IMR-90 (cell line): ENCODE measurements at regions not wholly inside any gene's neighbourhood (a gene's known extent, or its start where the extent isn't known, plus 50 kb on each side); places are given as distances from the start of the nearest gene placed in this dataset.

Experiments used
- ATAC-seq: fragments of 200-7000 bp; cut with Tn5 transposase; 2 replicates; pipeline ENCODE4 v1.9.1; 2020; ENCODE audit warnings: low read depth, mild to moderate bottlenecking, moderate library complexity
- BruUV-seq: library from RNA; stranded (reverse); fragments of 400-500 nt; replicated peaks from 2 replicates; lab custom pipeline; 2021; lab: Mats Ljungman, UMichigan
- CTCF ChIA-PET: fragments of 300-600 bp; formaldehyde crosslinking; extraction: SDS; loops from one replicate; lab custom pipeline; 2021; ENCODE audit warnings: antibody characterized with exemption; lab: Yijun Ruan, JAX
- POLR2A ChIA-PET: fragments of 300-600 bp; sonication (Branson Sonifier 250); formaldehyde crosslinking; loops from one replicate; lab custom pipeline; 2022; ENCODE audit warnings: antibody characterized with exemption; ENCODE audit not compliant: unreplicated experiment; lab: Charles Lee
- DNase-seq: peaks from one replicate; pipeline ENCODE4 v3.0.0; 2013
- H2AFZ ChIP-seq: replicated peaks from 2 replicates; pipeline ENCODE3; 2013; ENCODE audit warnings: low read length, mild to moderate bottlenecking; ENCODE audit not compliant: poor library complexity
- H2AK5ac ChIP-seq: 2 replicates; pipeline ENCODE4 v1.6.1; 2013; ENCODE audit warnings: low read depth, low read length, inconsistent platforms
- H2AK9ac ChIP-seq: replicated peaks from 2 replicates; pipeline ENCODE3; 2013; ENCODE audit warnings: mild to moderate bottlenecking, low read depth, low read length, moderate library complexity; ENCODE audit not compliant: poor library complexity
- H2BK120ac ChIP-seq: 2 replicates; pipeline ENCODE4 v1.6.1; 2013; ENCODE audit warnings: low read depth, low read length, inconsistent platforms
- H2BK15ac ChIP-seq: 3 replicates; pipeline ENCODE4 v1.6.1; 2013; ENCODE audit warnings: low read depth, low read length, inconsistent platforms
- H2BK20ac ChIP-seq: 2 replicates; pipeline ENCODE4 v1.6.1; 2013; ENCODE audit warnings: low read depth, mild to moderate bottlenecking, inconsistent platforms, low read length, moderate library complexity
- H2BK5ac ChIP-seq: 2 replicates; pipeline ENCODE4 v1.6.1; 2013; ENCODE audit warnings: mild to moderate bottlenecking, low read depth, low read length, inconsistent platforms; ENCODE audit not compliant: poor library complexity, severe bottlenecking
- H3K14ac ChIP-seq: replicated peaks from 2 replicates; pipeline ENCODE4 v1.6.1; 2013; ENCODE audit warnings: low read depth, low read length, inconsistent platforms
- H3K18ac ChIP-seq: 2 replicates; pipeline ENCODE4 v1.6.1; 2013; ENCODE audit warnings: low read depth, low read length, control low read depth
- H3K23ac ChIP-seq: 2 replicates; pipeline ENCODE4 v1.6.1; 2013; ENCODE audit warnings: low read depth, low read length, inconsistent platforms
- H3K27ac ChIP-seq: 2 replicates; pipeline ENCODE4 v1.5.1; 2013; ENCODE audit warnings: mild to moderate bottlenecking, control low read depth, low read length; ENCODE audit not compliant: insufficient read depth
- H3K27me3 ChIP-seq: 2 replicates; pipeline ENCODE4 v1.6.1; 2013; ENCODE audit warnings: low read length; ENCODE audit not compliant: control insufficient read depth, insufficient read depth
- H3K36me3 ChIP-seq: 2 replicates; pipeline ENCODE4 v1.6.1; 2013; ENCODE audit warnings: low read length, mixed read lengths; ENCODE audit not compliant: control insufficient read depth, insufficient read depth
- H3K4ac ChIP-seq: 2 replicates; pipeline ENCODE4 v1.6.1; 2013; ENCODE audit warnings: low read depth, low read length, inconsistent platforms
- H3K4me1 ChIP-seq: 2 replicates; pipeline ENCODE4 v1.6.1; 2013; ENCODE audit warnings: low read length, mixed read lengths; ENCODE audit not compliant: control insufficient read depth, insufficient read depth
- H3K4me2 ChIP-seq: 2 replicates; pipeline ENCODE4 v1.6.1; 2013; ENCODE audit warnings: low read depth, mild to moderate bottlenecking, control low read depth, low read length, moderate library complexity
- H3K4me3 ChIP-seq: 2 replicates; pipeline ENCODE4 v1.5.1; 2013; ENCODE audit warnings: low read depth, mild to moderate bottlenecking, control low read depth, low read length, moderate library complexity; ENCODE audit not compliant: insufficient read depth
- H3K56ac ChIP-seq: 2 replicates; pipeline ENCODE4 v1.6.1; 2013; ENCODE audit warnings: low read length, inconsistent platforms; ENCODE audit not compliant: insufficient read depth; ENCODE audit errors: extremely low read depth
- H3K79me1 ChIP-seq, 2 experiments: 2 replicates each; pipeline ENCODE4 v1.6.1; 2013; ENCODE audit warnings: low read length in 2 of 2, inconsistent platforms in 1 of 2, low read depth in 1 of 2
- H3K9ac ChIP-seq: 2 replicates; pipeline ENCODE4 v1.6.1; 2013; ENCODE audit warnings: low read depth, low read length, control low read depth
- H3K9me1 ChIP-seq: 2 replicates; pipeline ENCODE4 v1.6.1; 2013; ENCODE audit warnings: low read length, inconsistent platforms; ENCODE audit not compliant: insufficient read depth
- H3K9me3 ChIP-seq: 2 replicates; pipeline ENCODE4 v1.6.1; 2013; ENCODE audit warnings: low read length; ENCODE audit not compliant: control insufficient read depth, insufficient read depth
- H4K20me1 ChIP-seq: 2 replicates; pipeline ENCODE4 v1.6.1; 2013; ENCODE audit warnings: low read length, inconsistent platforms; ENCODE audit not compliant: insufficient read depth
- H4K5ac ChIP-seq: 2 replicates; pipeline ENCODE4 v1.6.1; 2013; ENCODE audit warnings: mild to moderate bottlenecking, low read depth, low read length, control low read depth
- H4K8ac ChIP-seq, 2 experiments: 2 replicates each; pipeline ENCODE4 v1.6.1; 2013; ENCODE audit warnings: low read depth in 2 of 2, low read length in 2 of 2, control low read depth in 1 of 2, inconsistent platforms in 1 of 2
- H4K91ac ChIP-seq: 2 replicates; pipeline ENCODE4 v1.6.1; 2013; ENCODE audit warnings: low read depth, low read length, inconsistent platforms; ENCODE audit not compliant: insufficient read depth
- BHLHE40 ChIP-seq: fragments of 150-350 bp; IDR thresholded peaks from 2 replicates; pipeline ENCODE4 v1.6.1; 2016; ENCODE audit warnings: mild to moderate bottlenecking, low read depth, low read length
- CEBPB ChIP-seq: IDR thresholded peaks from 2 replicates; pipeline ENCODE4 v1.6.1; 2012; ENCODE audit warnings: low read depth, low read length, improper control_type of control experiment
- MAFK ChIP-seq: IDR thresholded peaks from 2 replicates; pipeline ENCODE4 v1.6.1; 2012; ENCODE audit warnings: low read depth, low read length, improper control_type of control experiment
- MAZ ChIP-seq: IDR thresholded peaks from 2 replicates; pipeline ENCODE4 v1.6.1; 2012; ENCODE audit warnings: low read depth, mild to moderate bottlenecking, low read length, improper control_type of control experiment, moderate library complexity, borderline replicate concordance
- POLR2A ChIP-seq: IDR thresholded peaks from 2 replicates; pipeline ENCODE4 v1.6.1; 2012; ENCODE audit warnings: mild to moderate bottlenecking, low read depth, low read length
- RAD21 ChIP-seq: IDR thresholded peaks from 2 replicates; pipeline ENCODE4 v1.6.1; 2012; ENCODE audit warnings: low read length, improper control_type of control experiment
- WGBS, 2 experiments: methylation state at CpG; one replicate each; pipeline versions ENCODE4 v1.1.5 to v1.1.7; 2013; ENCODE audit warnings: missing lambda C conversion rate in 2 of 2; ENCODE audit not compliant: insufficient read length in 1 of 2; ENCODE audit errors: extremely low coverage in 2 of 2; 5-methylcytosine and 5-hydroxymethylcytosine counted together
- dilution Hi-C: fragments of 300-500 bp; cut with HindIII; formaldehyde crosslinking; loops from one replicate; pipeline ENCODE4 v1.14.3; 2018; ENCODE audit warnings: low sequenced_read_pairs; ENCODE audit not compliant: unreplicated experiment
- in situ Hi-C: fragments of 300-500 bp; cut with MboI; formaldehyde crosslinking; loops from 3 replicates; pipeline ENCODE4 v1.14.3; 2019; ENCODE audit warnings: low sequenced_read_pairs, inconsistent platforms, mixed read lengths
- intact Hi-C: fragments of 100-400 bp; cut with micrococcal nuclease; formaldehyde crosslinking; loops from 2 replicates; pipeline ENCODE4 v1.10.0; 2022
- TF ChIP-seq, protein P1 (sequence below): fragments of 150-350 bp; IDR thresholded peaks from 2 replicates; pipeline ENCODE4 v1.6.1; 2017; ENCODE audit warnings: mild to moderate bottlenecking, antibody characterized with exemption, low read length, low read depth
- TF ChIP-seq, protein P2 (sequence below): fragments of 150-350 bp; IDR thresholded peaks from 2 replicates; pipeline ENCODE4 v1.6.1; 2016; ENCODE audit warnings: low read depth, mild to moderate bottlenecking, low read length, moderate library complexity, borderline replicate concordance

DNA sequence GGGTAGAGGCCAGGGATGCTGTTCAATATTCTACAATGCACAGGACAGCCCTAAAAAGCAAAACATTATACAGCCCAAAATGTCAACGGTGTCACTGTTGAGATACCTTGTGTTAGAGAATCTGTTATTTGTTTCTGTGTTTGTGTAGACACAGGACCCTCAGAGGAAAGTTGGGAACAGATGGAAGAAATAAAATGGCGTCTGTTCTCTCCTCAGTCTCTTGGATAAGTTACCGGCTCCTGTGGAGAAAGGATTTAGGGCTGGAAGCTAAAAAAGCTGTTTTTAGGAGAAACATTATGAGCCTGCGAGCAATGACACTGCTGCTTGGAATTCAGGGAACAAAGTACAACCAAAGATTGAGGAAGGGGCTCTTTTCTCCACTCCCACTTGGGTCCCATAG lies 688.6 kb upstream of the ZNF385D start:
- ChIA-PET CTCF (no interaction called here), POLR2A (no interaction called here)
- WGBS, 2 experiments = no CpG with 5 or more reads among the region's 4 CpGs

More for the DNA sequence above, 688.6 kb upstream of the ZNF385D start:
- Histone ChIP-seq H2BK120ac (no peak overlapping the region), H3K23ac (no peak overlapping the region), H3K36me3 (no peaks in the 10 kb centered on the region), H2BK20ac (no peak overlapping the region), H3K27me3 (no peaks in the 10 kb centered on the region), H3K14ac (no peak overlapping the region), H3K18ac (no peak overlapping the region), H3K4ac (no peak overlapping the region), H2AFZ (no peak overlapping the region), H4K8ac (no peak overlapping the region), H3K4me2 (no peak overlapping the region), H3K9me1 (no peaks in the 10 kb centered on the region), H2BK5ac (no peak overlapping the region), H3K27ac (no peak overlapping the region), H2BK15ac (no peak overlapping the region), H3K4me3 (no peak overlapping the region), H3K4me1 (no peaks in the 10 kb centered on the region), H2AK9ac (no peak overlapping the region), H3K79me1 (no peaks in the 10 kb centered on the region), H4K91ac (no peak overlapping the region), H2AK5ac (no peak overlapping the region), H3K56ac (no peak overlapping the region), H4K20me1 (no peaks in the 10 kb centered on the region), H3K9me3 (no peaks in the 10 kb centered on the region), H4K5ac (no peak overlapping the region), H3K9ac (no peak overlapping the region)
- intact Hi-C loops (no loop called here), in situ Hi-C loops (no loop called here), dilution Hi-C loops (no loop called here)
- ATAC-seq = no peak
- no peak for DNase-seq
- BruUV-seq = no TSS peak
- TF ChIP-seq RAD21 = no peak
- TF ChIP-seq MAZ = no peak
- TF ChIP-seq BHLHE40 = no peak
- TF ChIP-seq POLR2A = no peak
- TF ChIP-seq, protein P1, sequence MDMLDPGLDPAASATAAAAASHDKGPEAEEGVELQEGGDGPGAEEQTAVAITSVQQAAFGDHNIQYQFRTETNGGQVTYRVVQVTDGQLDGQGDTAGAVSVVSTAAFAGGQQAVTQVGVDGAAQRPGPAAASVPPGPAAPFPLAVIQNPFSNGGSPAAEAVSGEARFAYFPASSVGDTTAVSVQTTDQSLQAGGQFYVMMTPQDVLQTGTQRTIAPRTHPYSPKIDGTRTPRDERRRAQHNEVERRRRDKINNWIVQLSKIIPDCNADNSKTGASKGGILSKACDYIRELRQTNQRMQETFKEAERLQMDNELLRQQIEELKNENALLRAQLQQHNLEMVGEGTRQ = no peak
- TF ChIP-seq, protein P2, sequence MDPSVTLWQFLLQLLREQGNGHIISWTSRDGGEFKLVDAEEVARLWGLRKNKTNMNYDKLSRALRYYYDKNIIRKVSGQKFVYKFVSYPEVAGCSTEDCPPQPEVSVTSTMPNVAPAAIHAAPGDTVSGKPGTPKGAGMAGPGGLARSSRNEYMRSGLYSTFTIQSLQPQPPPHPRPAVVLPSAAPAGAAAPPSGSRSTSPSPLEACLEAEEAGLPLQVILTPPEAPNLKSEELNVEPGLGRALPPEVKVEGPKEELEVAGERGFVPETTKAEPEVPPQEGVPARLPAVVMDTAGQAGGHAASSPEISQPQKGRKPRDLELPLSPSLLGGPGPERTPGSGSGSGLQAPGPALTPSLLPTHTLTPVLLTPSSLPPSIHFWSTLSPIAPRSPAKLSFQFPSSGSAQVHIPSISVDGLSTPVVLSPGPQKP = no peak
- no peak for TF ChIP-seq CEBPB
- no peak for TF ChIP-seq MAFK
